Fibroblast of the conjunctiva (primary cell): ENCODE measurements at regions not wholly inside any gene's neighbourhood (a gene's known extent, or its start where the extent isn't known, plus 50 kb on each side); places are given as distances from the start of the nearest gene placed in this dataset.

Experiments
- DNase-seq: peaks from one replicate; pipeline ENCODE4 v3.0.0-alpha.2; 2010; ENCODE audit warnings: low read depth

DNA sequence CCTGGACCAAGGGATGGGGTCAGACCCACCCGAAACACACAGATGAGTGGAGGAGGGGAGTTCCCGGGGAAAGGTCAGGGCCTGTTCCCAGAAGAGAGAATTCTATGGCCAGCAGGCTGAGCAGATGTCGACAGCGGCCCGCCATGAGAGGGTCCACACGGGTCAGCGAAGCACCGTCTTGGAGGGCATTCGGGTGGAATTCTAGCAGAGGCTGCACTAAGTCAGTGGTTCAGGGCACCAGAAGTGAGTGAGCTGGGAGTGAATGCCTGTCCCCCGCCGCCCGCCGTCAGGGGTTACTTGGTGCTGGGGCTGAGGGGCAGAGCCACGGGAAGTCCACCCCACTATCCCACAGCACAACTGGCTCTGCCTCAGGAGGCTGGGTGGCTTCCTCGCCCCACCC lies 96.2 kb upstream of the VSTM2B start:
- DNase-seq: no peak

GRCh38 chr19:29431332-29431731 lies 94.5 kb upstream of the VSTM2B start:
- no peak for DNase-seq

GRCh38 chr19:29432677-29433076 lies 93.1 kb upstream of the VSTM2B start:
- no peak for DNase-seq

- DNase-seq: no peak
Observed at GRCh38 chr19:29436591-29437103, 89.1 kb upstream of the VSTM2B start.

- no peak for DNase-seq
Observed at GRCh38 chr19:29439021-29439420, 86.8 kb upstream of the VSTM2B start.

DNA sequence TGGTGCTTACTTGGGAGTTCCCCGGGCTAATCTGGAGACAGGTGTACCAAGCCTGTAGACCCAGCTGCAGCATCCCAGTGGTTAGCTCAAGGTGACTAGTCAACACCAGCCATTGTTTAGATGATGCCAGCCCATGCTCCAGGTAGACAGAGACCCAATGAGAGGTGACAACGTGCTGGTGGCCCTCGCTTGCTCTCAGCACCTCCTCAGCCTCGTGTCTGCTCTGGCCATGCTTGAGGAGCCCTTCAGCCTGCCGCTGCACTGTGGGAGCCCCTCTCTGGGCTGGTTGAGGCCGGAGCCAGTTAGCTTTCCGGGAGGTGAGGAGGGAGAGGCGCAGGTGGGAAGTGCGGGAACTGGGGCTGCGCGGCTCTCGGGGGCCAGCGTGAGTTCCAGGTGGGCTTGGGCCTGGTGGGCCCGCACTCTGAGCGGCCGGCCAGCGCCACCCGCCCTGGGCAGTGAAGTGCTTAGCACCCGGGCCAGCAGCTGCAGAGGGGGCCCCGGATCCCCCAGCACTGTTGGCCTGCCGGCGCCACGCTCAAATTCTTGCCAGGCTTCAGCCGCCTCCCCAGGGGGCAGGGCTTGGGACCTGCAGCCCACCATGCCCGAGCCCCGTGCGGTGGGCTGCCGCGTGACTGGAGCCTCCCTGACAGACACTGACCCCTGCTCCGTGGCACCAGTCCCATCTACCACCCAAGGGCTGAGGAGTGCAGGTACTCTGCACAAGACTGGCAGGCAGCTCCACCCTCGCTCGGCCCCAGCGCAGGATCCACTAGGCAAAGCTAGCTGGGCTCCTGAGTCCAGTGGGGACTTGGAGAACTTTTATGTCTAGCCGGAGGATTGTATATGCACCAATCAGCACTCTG lies 85.9 kb upstream of the VSTM2B start:
- no peak for DNase-seq

DNA sequence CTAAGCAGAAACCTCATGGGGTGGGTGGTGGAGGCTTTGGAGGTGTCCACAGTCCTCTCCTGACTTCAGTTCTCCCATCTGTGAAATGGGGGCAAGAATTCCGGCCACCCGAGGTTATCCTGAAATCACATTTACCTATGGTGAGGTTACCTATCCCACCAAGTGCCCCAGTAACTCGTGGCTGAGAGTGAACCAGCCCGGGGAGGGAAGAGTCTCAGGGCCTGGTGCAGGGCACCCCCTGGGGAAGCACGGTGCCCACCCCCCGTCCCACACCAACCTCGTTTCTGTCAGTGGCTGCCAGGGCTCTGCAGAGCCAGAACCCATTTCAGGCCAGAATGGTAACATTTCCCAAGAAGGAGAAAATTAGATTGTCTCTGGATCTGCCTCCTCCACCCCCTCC lies 83.7 kb upstream of the VSTM2B start:
- DNase-seq: no peak

- DNase-seq: no peak
Observed at GRCh38 chr19:29442910-29443309, 82.9 kb upstream of the VSTM2B start.

- no peak for DNase-seq
Observed at GRCh38 chr19:29445246-29445645, 80.5 kb upstream of the VSTM2B start.

- no peak for DNase-seq
Observed at GRCh38 chr19:29446361-29446760, 79.4 kb upstream of the VSTM2B start.

GRCh38 chr19:29448046-29448445 lies 77.7 kb upstream of the VSTM2B start:
- no peak for DNase-seq

DNA sequence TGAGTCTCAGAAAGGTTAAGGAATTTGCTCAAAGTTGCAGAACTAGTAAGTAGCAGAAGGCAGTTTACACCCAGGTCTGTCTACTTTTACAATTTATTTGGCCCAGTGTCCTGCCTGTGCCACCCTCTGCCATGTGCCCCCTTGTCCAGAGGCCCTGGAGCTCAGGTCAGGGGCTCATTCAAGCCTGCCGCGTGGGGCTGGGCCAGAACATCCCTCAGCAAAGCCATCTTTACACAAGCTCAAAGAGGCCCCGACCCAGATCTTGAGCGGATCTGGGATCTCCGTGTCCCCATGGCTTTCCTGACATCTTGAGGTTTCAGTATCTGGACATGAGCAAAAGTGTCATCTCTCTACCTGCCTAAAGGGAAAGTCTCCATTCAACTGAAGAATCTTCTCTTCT lies 76.4 kb upstream of the VSTM2B start:
- DNase-seq: no peak

- no peak for DNase-seq
Observed at GRCh38 chr19:29450306-29450705, 75.5 kb upstream of the VSTM2B start.

DNA sequence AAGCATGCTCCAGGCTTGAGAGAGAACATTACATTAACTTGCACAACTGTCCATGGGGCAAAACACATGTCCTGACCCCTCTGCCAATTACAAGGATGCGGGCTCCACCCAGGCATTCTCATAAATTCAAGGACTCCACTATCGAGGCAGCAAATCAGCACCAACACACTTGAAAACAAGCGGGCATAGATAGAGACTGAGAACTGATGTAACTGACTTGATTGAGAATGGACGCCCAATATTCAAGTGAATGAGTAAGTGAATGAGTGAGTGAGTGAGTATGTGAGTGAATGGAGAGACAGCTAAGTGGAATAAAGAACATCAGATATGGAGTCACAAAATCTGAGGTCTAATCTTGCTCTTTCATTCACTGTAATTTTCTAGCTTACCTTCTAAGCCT lies 75.0 kb upstream of the VSTM2B start:
- no peak for DNase-seq

- no peak for DNase-seq
Observed at GRCh38 chr19:29454109-29454508, 71.7 kb upstream of the VSTM2B start.

DNA sequence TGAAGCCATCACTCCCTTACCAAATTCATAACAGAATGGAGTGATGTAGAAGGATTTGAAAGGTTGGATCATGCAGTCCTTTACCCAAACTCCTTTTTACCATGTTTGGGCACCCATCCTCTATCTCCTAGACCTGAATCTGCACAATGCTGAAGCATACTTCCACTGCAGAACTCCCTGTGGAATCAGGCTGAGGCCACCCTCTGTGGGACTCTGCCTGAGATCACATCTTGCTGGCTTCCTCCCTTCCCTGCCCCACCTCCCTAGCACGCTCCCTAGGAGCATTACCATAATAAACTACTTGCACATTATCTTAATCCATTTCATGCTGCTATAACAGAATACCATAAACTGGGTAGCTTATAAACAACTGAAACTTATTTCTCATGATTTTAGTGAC lies 68.4 kb upstream of the VSTM2B start:
- DNase-seq: no peak

DNA sequence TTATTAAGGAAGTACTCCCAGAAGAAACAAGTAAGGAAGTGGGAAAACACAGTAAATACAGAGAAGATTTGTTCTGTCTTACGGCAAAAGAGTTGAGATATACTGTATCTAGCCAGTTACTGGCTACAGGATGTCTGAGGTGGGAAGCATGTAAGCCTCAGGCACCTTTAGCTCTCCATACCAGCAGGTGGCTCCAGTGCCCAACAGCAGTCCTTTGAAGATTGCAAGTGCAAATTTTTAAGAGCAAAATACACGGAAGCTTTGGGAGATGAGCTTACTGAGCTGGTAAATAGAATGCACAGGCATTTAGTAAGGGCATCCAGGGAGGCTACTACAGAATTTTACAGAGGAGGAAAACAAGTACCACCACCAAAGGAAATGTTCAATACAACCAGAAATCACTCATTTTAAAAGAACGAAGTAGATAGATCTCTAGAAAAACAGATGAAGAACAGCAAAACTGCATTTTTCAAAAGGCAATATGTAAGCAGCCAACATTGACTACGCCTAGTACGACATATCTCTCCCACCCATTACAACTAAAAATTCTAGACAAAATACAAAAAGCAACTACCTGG lies 57.9 kb upstream of the VSTM2B start:
- DNase-seq: no peak

DNA sequence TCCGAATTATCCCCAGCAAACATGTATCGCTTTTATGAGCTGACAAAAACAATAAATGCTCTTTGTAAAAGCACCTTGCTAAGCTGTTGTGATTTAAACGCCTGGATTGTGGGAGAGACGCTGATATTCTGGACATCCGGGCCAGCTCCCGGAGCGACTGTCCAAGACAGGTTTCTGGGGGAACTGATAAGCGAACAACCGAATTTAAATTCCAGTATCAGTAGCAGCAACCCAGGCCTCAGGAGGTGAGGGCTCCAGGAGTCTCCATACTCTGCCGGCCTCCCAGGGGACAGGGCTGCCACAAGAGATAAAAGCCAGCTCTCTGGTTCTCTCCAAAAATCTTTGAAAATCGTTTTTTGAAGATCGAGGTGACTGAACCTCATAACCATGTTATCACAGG lies 50.3 kb upstream of the VSTM2B start:
- DNase-seq: no peak
